GM12864 (cell line): ENCODE measurements at regions not wholly inside any gene's neighbourhood (a gene's known extent, or its start where the extent isn't known, plus 50 kb on each side); places are given as distances from the start of the nearest gene placed in this dataset.
"Not testable (repeated sequence)": the region's sequence is repeated elsewhere in the genome, so short reads cannot be mapped to it uniquely, and the experiment has no call there.

Experiments used
- DNase-seq: peaks from one replicate; pipeline ENCODE4 v3.0.0-alpha.2; 2011; ENCODE audit warnings: low read depth
- H3K4me3 ChIP-seq: 2 replicates; pipeline ENCODE4 v1.5.1; 2011; ENCODE audit warnings: mild to moderate bottlenecking, low read depth, low read length, control low read depth
- CTCF ChIP-seq: IDR thresholded peaks from 2 replicates; pipeline ENCODE4 v1.5.1; 2011; ENCODE audit warnings: low read depth, mild to moderate bottlenecking, moderate library complexity, low read length, control low read depth, inconsistent platforms; ENCODE audit errors: missing control alignments

- TF ChIP-seq CTCF = no peak
- no peak for DNase-seq
- H3K4me3 ChIP-seq = no peak overlapping the region
Observed at GRCh38 chr11:25566298-25567200, 765.4 kb upstream of the ANO3 start.

DNA sequence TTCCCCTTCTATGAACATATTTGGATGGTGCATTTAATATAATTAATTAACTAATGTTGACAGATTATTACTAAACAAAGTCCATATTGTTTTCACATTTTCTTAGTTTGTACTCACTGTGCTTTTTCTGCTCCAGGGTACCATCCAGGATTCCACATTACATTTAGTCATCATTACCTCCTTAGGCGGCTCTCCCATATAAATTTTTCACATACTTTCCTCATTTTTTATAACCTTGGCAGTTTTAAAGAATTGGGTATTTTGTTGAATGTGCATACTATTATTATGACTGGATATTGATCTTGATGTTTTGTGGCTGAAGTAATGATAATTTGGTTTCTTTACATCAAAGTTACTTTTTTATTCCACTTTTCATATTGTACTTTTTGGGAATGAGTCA, 755.6 kb upstream of the ANO3 start:
- DNase-seq = no peak
- H3K4me3 ChIP-seq = no peak overlapping the region
- no peak for TF ChIP-seq CTCF

- not testable (repeated sequence) for H3K4me3 ChIP-seq, DNase-seq
Observed at GRCh38 chr11:25579554-25579953, 752.4 kb upstream of the ANO3 start.

DNA sequence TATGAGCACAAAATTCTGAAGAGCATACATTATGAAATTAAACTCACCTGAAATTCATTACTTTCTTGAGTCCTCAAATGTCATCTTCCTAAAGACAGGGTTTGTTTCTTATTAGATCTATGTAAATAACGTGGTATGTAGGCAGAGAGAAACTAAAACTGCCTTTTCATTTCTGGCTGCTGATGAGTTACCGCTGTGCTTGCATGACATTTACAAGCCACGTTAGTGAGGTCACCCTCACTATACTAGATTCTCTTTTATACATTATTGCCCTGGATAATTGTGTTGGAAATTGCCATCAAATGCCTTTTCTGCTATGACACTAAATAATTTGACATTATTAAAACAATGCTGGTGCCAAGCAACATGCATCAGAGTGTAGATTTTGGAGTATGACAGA, 748.3 kb upstream of the ANO3 start:
- TF ChIP-seq CTCF = no peak
- no peak overlapping the region for H3K4me3 ChIP-seq
- no peak for DNase-seq

DNA sequence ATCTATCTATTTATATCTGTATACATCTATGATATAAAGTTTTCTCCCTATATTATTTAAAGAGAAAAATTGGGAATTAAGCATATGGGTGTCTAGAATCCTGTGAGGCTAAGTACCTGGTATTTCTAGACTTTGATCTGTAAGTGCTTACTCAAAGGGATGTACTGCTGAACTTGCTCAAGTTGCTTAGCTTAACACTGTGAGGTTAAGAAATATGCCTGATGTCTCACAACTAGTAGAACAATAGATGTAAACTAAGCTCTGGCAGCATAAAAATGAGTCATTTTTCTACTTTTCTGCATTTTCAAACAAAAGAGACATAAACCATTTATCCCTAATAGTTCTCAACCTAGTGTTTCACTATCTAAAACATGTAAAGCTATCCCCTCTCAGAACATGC, 744.4 kb upstream of the ANO3 start:
- TF ChIP-seq CTCF = no peak
- no peak overlapping the region for H3K4me3 ChIP-seq
- no peak for DNase-seq

DNA sequence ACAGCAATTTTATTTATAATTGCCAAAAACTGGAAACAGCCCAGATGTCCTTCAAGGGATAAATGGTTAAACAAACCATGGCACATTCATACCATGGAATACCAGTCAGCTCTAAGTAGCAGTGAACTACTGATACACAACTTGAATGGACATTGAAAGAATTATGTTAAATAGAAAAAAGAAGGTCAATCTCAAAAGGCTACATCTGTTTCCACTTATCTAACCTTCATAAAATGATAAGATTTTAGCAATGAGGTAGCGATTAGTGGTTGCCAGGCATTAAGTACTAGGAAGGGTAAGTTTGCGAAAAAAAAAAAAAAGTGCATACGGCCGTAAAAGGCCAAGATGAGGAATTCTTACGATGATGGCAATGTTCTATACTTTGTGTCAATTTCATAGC, 738.7 kb upstream of the ANO3 start:
- no peak for TF ChIP-seq CTCF
- no peak for DNase-seq
- no peak overlapping the region for H3K4me3 ChIP-seq

DNA sequence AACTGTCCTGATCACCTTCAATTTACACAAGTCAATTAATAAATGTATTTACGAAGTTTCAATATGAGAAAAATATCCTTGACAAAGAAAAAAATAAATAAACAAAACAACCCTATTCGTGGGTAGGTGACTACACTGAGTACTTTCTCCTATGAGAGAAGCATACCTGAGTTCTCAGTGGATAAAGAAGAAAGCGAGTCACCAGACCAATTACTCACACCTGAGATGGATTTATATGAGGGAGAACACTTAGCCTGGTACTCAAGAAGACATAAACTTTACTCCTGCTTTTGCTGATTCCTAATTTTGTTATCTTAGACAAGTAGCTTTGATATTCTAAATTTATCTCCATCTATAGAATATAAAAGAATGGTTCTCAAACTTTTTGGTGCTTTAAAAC, 735.2 kb upstream of the ANO3 start:
- TF ChIP-seq CTCF = no peak
- no peak for DNase-seq

More for the DNA sequence above, 735.2 kb upstream of the ANO3 start:
- no peak overlapping the region for H3K4me3 ChIP-seq
